ENCODE measurements at regions not wholly inside any gene's neighbourhood (a gene's known extent, or its start where the extent isn't known, plus 50 kb on each side); places are given as distances from the start of the nearest gene placed in this dataset.

GRCh38 chr3:3258281-3258680 is 78.8 kb upstream of the CRBN start:
- H3K36me3 ChIP-seq, result no peaks in the 10 kb centered on the region
- H3K4me1 ChIP-seq, result no peaks in the 10 kb centered on the region
- TF ChIP-seq CTCF (IDR thresholded peaks at IDR 0.05) (no peak), POLR2A (IDR thresholded peaks at IDR 0.05) (no peak)
- H3K27me3 ChIP-seq, result no peaks in the 10 kb centered on the region
- H3K4me3 ChIP-seq, result no peak overlapping the region
- H3K9me3 ChIP-seq, result no peaks in the 10 kb centered on the region
- H3K27ac ChIP-seq, result no peak overlapping the region
- no peak for DNase-seq
- intact Hi-C loops (cut with DNase I; ENCODE audit: low total_unique reads), result no loop called here

GRCh38 chr3:3241596-3241995 is 62.1 kb upstream of the CRBN start:
- Histone ChIP-seq H3K4me3 (no peak overlapping the region), H3K4me1 (no peaks in the 10 kb centered on the region), H3K9me3 (no peaks in the 10 kb centered on the region), H3K27me3 (no peaks in the 10 kb centered on the region), H3K36me3 (no peaks in the 10 kb centered on the region), H3K27ac (no peak overlapping the region)
- intact Hi-C loops (cut with DNase I; ENCODE audit: low total_unique reads), result no loop called here
- DNase-seq, result no peak
- no peak for TF ChIP-seq POLR2A (IDR thresholded peaks at IDR 0.05)
- TF ChIP-seq CTCF (IDR thresholded peaks at IDR 0.05), result no peak

- Histone ChIP-seq H3K27me3 (no peaks in the 10 kb centered on the region), H3K4me3 (no peak overlapping the region), H3K27ac (no peak overlapping the region), H3K4me1 (no peaks in the 10 kb centered on the region), H3K9me3 (no peaks in the 10 kb centered on the region), H3K36me3 (no peaks in the 10 kb centered on the region)
- TF ChIP-seq POLR2A (IDR thresholded peaks at IDR 0.05) (no peak), CTCF (IDR thresholded peaks at IDR 0.05) (no peak)
- no peak for DNase-seq
- intact Hi-C loops (cut with DNase I; ENCODE audit: low total_unique reads), result no loop called here
Observed at GRCh38 chr3:3240986-3241385, 61.5 kb upstream of the CRBN start.

- no peak for DNase-seq
- H3K27me3 ChIP-seq, result no peaks in the 10 kb centered on the region
- no peak overlapping the region for H3K4me3 ChIP-seq
- no peaks in the 10 kb centered on the region for H3K36me3 ChIP-seq
- no peaks in the 10 kb centered on the region for H3K4me1 ChIP-seq
- H3K27ac ChIP-seq, result no peak overlapping the region
- intact Hi-C loops (cut with DNase I; ENCODE audit: low total_unique reads), result no loop called here
- H3K9me3 ChIP-seq, result no peaks in the 10 kb centered on the region
- no peak for TF ChIP-seq POLR2A (IDR thresholded peaks at IDR 0.05)
- no peak for TF ChIP-seq CTCF (IDR thresholded peaks at IDR 0.05)
Observed at GRCh38 chr3:3237979-3238378, 58.5 kb upstream of the CRBN start.

- no peaks in the 10 kb centered on the region for H3K9me3 ChIP-seq
- intact Hi-C loops (cut with DNase I; ENCODE audit: low total_unique reads), result no loop called here
- no peaks in the 10 kb centered on the region for H3K27me3 ChIP-seq
- H3K27ac ChIP-seq, result no peak overlapping the region
- TF ChIP-seq POLR2A (IDR thresholded peaks at IDR 0.05) (no peak), CTCF (IDR thresholded peaks at IDR 0.05) (no peak)
- no peaks in the 10 kb centered on the region for H3K4me1 ChIP-seq
- no peak for DNase-seq
- no peak overlapping the region for H3K4me3 ChIP-seq
- no peaks in the 10 kb centered on the region for H3K36me3 ChIP-seq
Observed at GRCh38 chr3:3232251-3232650, 52.8 kb upstream of the CRBN start.

Measured in uterus (tissue), 3 donors.